Parathyroid adenoma (tissue), 2 donors: ENCODE measurements at regions not wholly inside any gene's neighbourhood (a gene's known extent, or its start where the extent isn't known, plus 50 kb on each side); places are given as distances from the start of the nearest gene placed in this dataset.

Experiments
- H2AFZ ChIP-seq: fragments of 300-600 bp; sonication (generic); one replicate; pipeline ENCODE4 v1.7.0; 2017; ENCODE audit warnings: antibody characterized with exemption, mild to moderate bottlenecking
- H3K27ac ChIP-seq: fragments of 300-600 bp; sonication (generic); one replicate; pipeline ENCODE4 v1.7.0; 2017
- H3K27me3 ChIP-seq: fragments of 300-600 bp; sonication (generic); one replicate; pipeline ENCODE4 v1.7.0; 2017; ENCODE audit warnings: low read length; ENCODE audit not compliant: control insufficient read depth, insufficient read depth
- H3K36me3 ChIP-seq: fragments of 300-600 bp; sonication (generic); one replicate; pipeline ENCODE4 v1.7.0; 2017; ENCODE audit warnings: low read length; ENCODE audit not compliant: control insufficient read depth, insufficient read depth
- H3K4me1 ChIP-seq: fragments of 300-600 bp; sonication (generic); one replicate; pipeline ENCODE4 v1.7.0; 2017; ENCODE audit warnings: control low read depth
- H3K4me2 ChIP-seq: fragments of 300-600 bp; sonication (generic); one replicate; pipeline ENCODE4 v1.7.0; 2017; ENCODE audit warnings: low read length
- H3K4me3 ChIP-seq: fragments of 300-600 bp; sonication (generic); one replicate; pipeline ENCODE4 v1.7.0; 2017; ENCODE audit warnings: low read depth, low read length
- H3K79me2 ChIP-seq: fragments of 300-600 bp; sonication (generic); one replicate; pipeline ENCODE4 v1.7.0; 2017; ENCODE audit warnings: control low read depth
- H3K9ac ChIP-seq: fragments of 300-600 bp; sonication (generic); one replicate; pipeline ENCODE4 v1.7.0; 2017; ENCODE audit warnings: mild to moderate bottlenecking
- H3K9me3 ChIP-seq: fragments of 300-600 bp; sonication (generic); one replicate; pipeline ENCODE4 v1.7.0; 2017; ENCODE audit warnings: low read length; ENCODE audit not compliant: control insufficient read depth
- TF ChIP-seq, protein P1 (sequence below): fragments of 300-600 bp; sonication (generic); IDR thresholded peaks from one replicate; pipeline ENCODE4 v1.7.0; 2017; ENCODE audit warnings: antibody characterized with exemption, mild to moderate bottlenecking
- donor health status: primary hyperparathyroidism.

- Histone ChIP-seq H3K4me2 (peak overlapping the region; percentile 31), H3K36me3 (no peaks in the 10 kb centered on the region), H3K9ac (no peak overlapping the region), H3K27me3 (no peaks in the 10 kb centered on the region), H3K4me1 (no peaks in the 10 kb centered on the region), H3K4me3 (no peak overlapping the region), H3K27ac (no peak overlapping the region), H3K9me3 (no peaks in the 10 kb centered on the region), H2AFZ (no peak overlapping the region), H3K79me2 (no peaks in the 10 kb centered on the region)
- TF ChIP-seq, protein P1, sequence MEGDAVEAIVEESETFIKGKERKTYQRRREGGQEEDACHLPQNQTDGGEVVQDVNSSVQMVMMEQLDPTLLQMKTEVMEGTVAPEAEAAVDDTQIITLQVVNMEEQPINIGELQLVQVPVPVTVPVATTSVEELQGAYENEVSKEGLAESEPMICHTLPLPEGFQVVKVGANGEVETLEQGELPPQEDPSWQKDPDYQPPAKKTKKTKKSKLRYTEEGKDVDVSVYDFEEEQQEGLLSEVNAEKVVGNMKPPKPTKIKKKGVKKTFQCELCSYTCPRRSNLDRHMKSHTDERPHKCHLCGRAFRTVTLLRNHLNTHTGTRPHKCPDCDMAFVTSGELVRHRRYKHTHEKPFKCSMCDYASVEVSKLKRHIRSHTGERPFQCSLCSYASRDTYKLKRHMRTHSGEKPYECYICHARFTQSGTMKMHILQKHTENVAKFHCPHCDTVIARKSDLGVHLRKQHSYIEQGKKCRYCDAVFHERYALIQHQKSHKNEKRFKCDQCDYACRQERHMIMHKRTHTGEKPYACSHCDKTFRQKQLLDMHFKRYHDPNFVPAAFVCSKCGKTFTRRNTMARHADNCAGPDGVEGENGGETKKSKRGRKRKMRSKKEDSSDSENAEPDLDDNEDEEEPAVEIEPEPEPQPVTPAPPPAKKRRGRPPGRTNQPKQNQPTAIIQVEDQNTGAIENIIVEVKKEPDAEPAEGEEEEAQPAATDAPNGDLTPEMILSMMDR, result no peak
These were observed 171.3 kb downstream of the ST8SIA4 start for GRCh38 chr5:100731768-100732167.

- H3K27me3 ChIP-seq, result no peaks in the 10 kb centered on the region
- H3K4me2 ChIP-seq, result no peak overlapping the region
- H3K4me1 ChIP-seq, result no peaks in the 10 kb centered on the region
- no peaks in the 10 kb centered on the region for H3K9me3 ChIP-seq
- no peak overlapping the region for H3K4me3 ChIP-seq
- no peaks in the 10 kb centered on the region for H3K79me2 ChIP-seq
- no peak overlapping the region for H3K27ac ChIP-seq
- no peak overlapping the region for H3K9ac ChIP-seq
- H2AFZ ChIP-seq, result no peak overlapping the region
- no peaks in the 10 kb centered on the region for H3K36me3 ChIP-seq
- TF ChIP-seq, protein P1, result no peak
These were observed 156.4 kb downstream of the ST8SIA4 start for GRCh38 chr5:100746730-100747129.

- Histone ChIP-seq H3K4me2 (no peak overlapping the region), H3K27ac (no peak overlapping the region), H3K4me3 (no peak overlapping the region), H3K4me1 (no peaks in the 10 kb centered on the region), H2AFZ (no peak overlapping the region), H3K9me3 (no peaks in the 10 kb centered on the region), H3K79me2 (no peaks in the 10 kb centered on the region), H3K36me3 (no peaks in the 10 kb centered on the region), H3K9ac (no peak overlapping the region), H3K27me3 (no peaks in the 10 kb centered on the region)
- TF ChIP-seq, protein P1, result no peak
These were observed 153.3 kb downstream of the ST8SIA4 start for GRCh38 chr5:100749771-100750284.

GRCh38 chr5:100755435-100755834 is 147.6 kb downstream of the ST8SIA4 start:
- no peaks in the 10 kb centered on the region for H3K4me1 ChIP-seq
- H3K27me3 ChIP-seq, result no peaks in the 10 kb centered on the region
- no peak overlapping the region for H2AFZ ChIP-seq
- H3K4me3 ChIP-seq, result no peak overlapping the region
- H3K79me2 ChIP-seq, result no peaks in the 10 kb centered on the region
- no peak overlapping the region for H3K4me2 ChIP-seq
- H3K27ac ChIP-seq, result no peak overlapping the region
- H3K36me3 ChIP-seq, result no peaks in the 10 kb centered on the region
- TF ChIP-seq, protein P1, result no peak
- H3K9me3 ChIP-seq, result no peaks in the 10 kb centered on the region
- no peak overlapping the region for H3K9ac ChIP-seq
